Left hindlimb (tissue), 1 donor: ENCODE measurements at regions not wholly inside any gene's neighbourhood (a gene's known extent, or its start where the extent isn't known, plus 50 kb on each side); places are given as distances from the start of the nearest gene placed in this dataset.
"Not testable (repeated sequence)": the region's sequence is repeated elsewhere in the genome, so short reads cannot be mapped to it uniquely, and the experiment has no call there.

Experiments
- DNase-seq: peaks from one replicate; pipeline ENCODE4 v3.0.0-alpha.2; 2018

GRCh38 chr2:130248355-130248754 lies 50.1 kb upstream of the TUBA3E start:
- not testable (repeated sequence) for DNase-seq
